Bronchial epithelial cell (primary cell): ENCODE measurements at regions not wholly inside any gene's neighbourhood (a gene's known extent, or its start where the extent isn't known, plus 50 kb on each side); places are given as distances from the start of the nearest gene placed in this dataset.

Experiments
- DNase-seq: peaks from one replicate; pipeline ENCODE4 v3.0.0-alpha.2; 2010; ENCODE audit warnings: low read depth
- FAIRE-seq: peaks from 2 replicates; lab custom pipeline; 2011; peaks lifted over from hg19 to GRCh38; lab: Jason Lieb, UNC
- H3K27me3 ChIP-seq: 2 replicates; pipeline ENCODE4 v1.5.1; 2011; ENCODE audit warnings: low read length; ENCODE audit not compliant: control insufficient read depth, insufficient read depth
- H3K36me3 ChIP-seq: 2 replicates; pipeline ENCODE4 v1.5.1; 2011; ENCODE audit warnings: low read length; ENCODE audit not compliant: control insufficient read depth, insufficient read depth
- H3K4me3 ChIP-seq: 2 replicates; pipeline ENCODE4 v1.5.1; 2011; ENCODE audit warnings: mild to moderate bottlenecking, low read depth, low read length, control low read depth
- CTCF ChIP-seq: IDR thresholded peaks from 2 replicates; pipeline ENCODE4 v1.5.1; 2011; ENCODE audit warnings: mild to moderate bottlenecking, moderate library complexity, low read length, control low read depth, inconsistent platforms; ENCODE audit not compliant: insufficient read depth, severe bottlenecking

DNA sequence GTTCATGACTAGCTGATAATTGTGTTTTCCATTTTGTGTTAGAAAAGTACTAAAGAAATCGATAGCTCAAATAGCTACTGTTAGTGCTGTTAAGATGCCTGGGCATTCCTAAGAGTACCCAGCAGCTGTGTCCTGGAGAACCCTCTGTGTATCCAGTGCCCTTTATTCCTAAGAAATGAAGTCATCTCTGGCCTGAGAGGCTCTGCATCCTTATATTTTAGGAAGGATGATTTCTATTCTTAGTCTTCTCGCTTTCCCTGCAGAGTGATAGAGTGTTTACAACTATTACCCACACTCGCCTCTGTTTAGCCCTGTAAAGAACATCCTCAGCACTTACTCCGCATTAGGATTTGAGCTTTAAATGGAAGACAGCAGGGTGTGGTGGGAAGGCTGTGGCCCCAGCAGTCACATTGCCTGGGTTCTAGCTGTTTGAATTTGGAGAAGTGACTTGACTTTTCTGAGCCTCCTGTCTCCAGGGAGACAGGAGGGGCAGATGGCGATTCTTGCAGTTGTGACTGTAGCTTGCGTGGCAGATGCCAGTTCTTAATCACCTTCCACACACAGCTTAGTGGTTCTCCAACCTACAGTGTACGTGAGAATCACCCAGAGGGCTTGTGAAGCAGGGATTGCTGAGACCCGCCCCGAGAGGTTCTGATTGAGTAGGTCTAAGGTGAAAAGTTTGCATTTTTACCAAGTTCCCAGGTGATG lies 177.2 kb upstream of the PITX1 start:
- Histone ChIP-seq H3K4me3 (no peak overlapping the region), H3K36me3 (no peaks in the 10 kb centered on the region), H3K27me3 (peaks cover 1% of the 10 kb centered on the region)
- no peak for TF ChIP-seq CTCF
- no peak for FAIRE-seq
- DNase-seq, result no peak

DNA sequence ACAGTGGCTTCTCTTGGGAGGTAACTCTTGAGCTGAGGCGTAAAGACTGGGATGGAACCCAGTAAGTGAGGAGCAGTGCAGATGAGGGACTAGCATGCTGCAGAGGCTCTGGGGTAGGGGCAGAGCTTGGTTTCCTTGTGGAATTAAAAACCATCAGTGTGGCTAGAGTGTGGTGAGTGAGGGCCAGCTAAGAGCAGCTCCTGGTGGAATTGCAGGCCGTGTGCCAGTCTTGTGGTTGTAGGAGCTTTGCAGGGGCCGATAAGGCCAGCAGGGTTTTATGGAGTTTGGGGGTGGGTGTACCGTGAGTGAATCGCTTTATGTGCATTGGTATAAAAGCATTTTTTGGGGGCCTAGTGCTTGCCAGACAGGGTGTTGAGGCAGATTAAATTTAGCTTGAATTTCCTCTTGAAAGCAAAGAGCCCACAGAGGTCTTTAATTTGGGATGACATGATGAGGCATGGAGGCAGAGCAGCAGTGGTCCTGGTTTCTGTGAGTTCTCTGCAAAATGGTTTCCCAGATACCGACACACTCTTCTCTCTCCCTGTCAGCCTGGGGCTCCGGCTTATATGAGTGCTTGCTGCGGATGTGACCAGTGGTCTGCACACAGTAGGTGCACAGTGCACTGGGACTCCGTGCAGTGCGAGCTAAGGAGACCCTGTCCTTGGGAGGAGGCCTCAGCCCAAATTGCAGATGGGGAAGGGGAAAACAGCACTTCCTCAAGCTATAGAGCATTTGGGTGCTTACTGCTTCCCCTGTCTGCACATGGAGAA lies 176.4 kb upstream of the PITX1 start:
- no peak for TF ChIP-seq CTCF
- Histone ChIP-seq H3K27me3 (peaks cover 1% of the 10 kb centered on the region), H3K36me3 (no peaks in the 10 kb centered on the region), H3K4me3 (no peak overlapping the region)
- DNase-seq (no peak), FAIRE-seq (no peak)

- peak; percentile 9 for TF ChIP-seq CTCF
- DNase-seq (peak; percentile 86), FAIRE-seq (no peak)
- no peaks in the 10 kb centered on the region for H3K36me3 ChIP-seq
- no peak overlapping the region for H3K4me3 ChIP-seq
- no peaks in the 10 kb centered on the region for H3K27me3 ChIP-seq
Observed at GRCh38 chr5:135208903-135209721, 175.1 kb upstream of the PITX1 start.

- no peak for TF ChIP-seq CTCF
- Histone ChIP-seq H3K27me3 (no peaks in the 10 kb centered on the region), H3K4me3 (no peak overlapping the region), H3K36me3 (no peaks in the 10 kb centered on the region)
- DNase-seq (no peak), FAIRE-seq (no peak)
Observed at GRCh38 chr5:135208555-135208902, 174.5 kb upstream of the PITX1 start.

DNA sequence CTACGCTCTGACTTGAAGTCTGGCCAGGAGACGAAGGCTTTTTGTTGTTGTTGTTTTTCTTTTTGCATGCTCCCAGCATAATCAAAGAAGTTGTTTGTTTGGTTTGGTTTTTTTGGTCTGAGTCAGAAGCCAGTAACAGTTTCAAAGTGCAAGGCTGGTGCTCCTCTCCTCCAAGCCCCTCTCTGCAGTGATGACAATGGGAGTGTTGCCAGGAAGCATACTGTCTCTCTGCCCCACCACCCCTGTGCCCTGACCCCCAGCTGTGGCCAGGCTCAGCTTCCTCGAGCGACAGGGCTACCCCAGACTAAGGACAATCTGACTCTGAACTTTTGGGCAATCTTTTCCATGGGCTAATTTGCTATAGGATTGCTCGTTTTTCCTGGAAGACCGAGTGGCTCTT lies 173.8 kb upstream of the PITX1 start:
- no peak for FAIRE-seq
- no peaks in the 10 kb centered on the region for H3K27me3 ChIP-seq
- no peak for TF ChIP-seq CTCF
- H3K4me3 ChIP-seq, result no peak overlapping the region
- DNase-seq, result no peak
- no peaks in the 10 kb centered on the region for H3K36me3 ChIP-seq
